Vagina (tissue), 2 donors: ENCODE measurements at regions not wholly inside any gene's neighbourhood (a gene's known extent, or its start where the extent isn't known, plus 50 kb on each side); places are given as distances from the start of the nearest gene placed in this dataset.

Experiments
- DNase-seq, 2 donors: peaks; one replicate each; pipeline ENCODE4 v3.0.0-alpha.2; 2017; ENCODE audit errors: extremely low spot score in 2 of 2
- H3K27ac ChIP-seq: fragments of 200-600 bp; sonication (generic); one replicate; pipeline ENCODE4 v1.5.1; 2019
- H3K27me3 ChIP-seq: fragments of 200-600 bp; sonication (generic); one replicate; pipeline ENCODE4 v1.5.1; 2019
- H3K36me3 ChIP-seq, 2 donors: fragments of 200-600 bp; sonication (generic); one replicate each; pipeline ENCODE4 v1.5.1; 2017 to 2019
- H3K4me1 ChIP-seq: fragments of 200-600 bp; sonication (generic); one replicate; pipeline ENCODE4 v1.5.1; 2019
- H3K4me3 ChIP-seq, 2 donors: fragments of 200-600 bp; sonication (generic); 1 replicate in 1 of 2; 2 replicates in 1 of 2; pipeline ENCODE4 v1.5.1; 2016 to 2019
- H3K9me3 ChIP-seq: fragments of 200-600 bp; sonication (generic); one replicate; pipeline ENCODE4 v1.5.1; 2019
- POLR2A ChIP-seq, 2 donors: fragments of 450-650 bp; IDR thresholded peaks; one replicate each; pipeline ENCODE4 v1.6.1; 2017; ENCODE audit warnings: antibody characterized with exemption in 2 of 2, mild to moderate bottlenecking in 2 of 2, moderate library complexity in 2 of 2
- POLR2AphosphoS5 ChIP-seq, 2 donors: sonication (generic); formaldehyde crosslinking; IDR thresholded peaks; one replicate each; pipeline ENCODE4 v1.9.0; 2017; ENCODE audit warnings: antibody characterized with exemption in 2 of 2, mild to moderate bottlenecking in 2 of 2, low read depth in 1 of 2; ENCODE audit not compliant: insufficient read depth in 1 of 2
- intact Hi-C: fragments of 100-400 bp; cut with DNase I; formaldehyde crosslinking; loops from one replicate; pipeline ENCODE4 v1.15.1; 2023
- TF ChIP-seq, protein P1 (sequence below), 3 experiments: fragments of 450-650 bp in 2 of 3; fragments of 200-600 bp in 1 of 3; sonication (generic) in 1 of 3; IDR thresholded peaks; one replicate each; pipeline ENCODE4 v1.5.1; 2017 to 2019; ENCODE audit warnings: antibody characterized with exemption in 3 of 3, mild to moderate bottlenecking in 2 of 3, moderate library complexity in 2 of 3

- Histone ChIP-seq H3K27me3 (no peaks in the 10 kb centered on the region), H3K9me3 (no peaks in the 10 kb centered on the region), H3K27ac (no peak overlapping the region), H3K4me1 (no peaks in the 10 kb centered on the region), H3K4me3 (no peak overlapping the region), H3K36me3 (no peaks in the 10 kb centered on the region)
- intact Hi-C loops, result no loop called here
- DNase-seq, result no peak
- TF ChIP-seq, protein P1, sequence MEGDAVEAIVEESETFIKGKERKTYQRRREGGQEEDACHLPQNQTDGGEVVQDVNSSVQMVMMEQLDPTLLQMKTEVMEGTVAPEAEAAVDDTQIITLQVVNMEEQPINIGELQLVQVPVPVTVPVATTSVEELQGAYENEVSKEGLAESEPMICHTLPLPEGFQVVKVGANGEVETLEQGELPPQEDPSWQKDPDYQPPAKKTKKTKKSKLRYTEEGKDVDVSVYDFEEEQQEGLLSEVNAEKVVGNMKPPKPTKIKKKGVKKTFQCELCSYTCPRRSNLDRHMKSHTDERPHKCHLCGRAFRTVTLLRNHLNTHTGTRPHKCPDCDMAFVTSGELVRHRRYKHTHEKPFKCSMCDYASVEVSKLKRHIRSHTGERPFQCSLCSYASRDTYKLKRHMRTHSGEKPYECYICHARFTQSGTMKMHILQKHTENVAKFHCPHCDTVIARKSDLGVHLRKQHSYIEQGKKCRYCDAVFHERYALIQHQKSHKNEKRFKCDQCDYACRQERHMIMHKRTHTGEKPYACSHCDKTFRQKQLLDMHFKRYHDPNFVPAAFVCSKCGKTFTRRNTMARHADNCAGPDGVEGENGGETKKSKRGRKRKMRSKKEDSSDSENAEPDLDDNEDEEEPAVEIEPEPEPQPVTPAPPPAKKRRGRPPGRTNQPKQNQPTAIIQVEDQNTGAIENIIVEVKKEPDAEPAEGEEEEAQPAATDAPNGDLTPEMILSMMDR (IDR thresholded peaks at IDR 0.05), result no peak
- TF ChIP-seq POLR2AphosphoS5 (IDR thresholded peaks at IDR 0.05; ENCODE audit: insufficient read depth in 1 of 2, low read depth in 1 of 2), result no peak
- TF ChIP-seq POLR2A (IDR thresholded peaks at IDR 0.05), result no peak
Measured at GRCh38 chr9:30519756-30520155, 1864.7 kb upstream of the ACO1 start.

DNA sequence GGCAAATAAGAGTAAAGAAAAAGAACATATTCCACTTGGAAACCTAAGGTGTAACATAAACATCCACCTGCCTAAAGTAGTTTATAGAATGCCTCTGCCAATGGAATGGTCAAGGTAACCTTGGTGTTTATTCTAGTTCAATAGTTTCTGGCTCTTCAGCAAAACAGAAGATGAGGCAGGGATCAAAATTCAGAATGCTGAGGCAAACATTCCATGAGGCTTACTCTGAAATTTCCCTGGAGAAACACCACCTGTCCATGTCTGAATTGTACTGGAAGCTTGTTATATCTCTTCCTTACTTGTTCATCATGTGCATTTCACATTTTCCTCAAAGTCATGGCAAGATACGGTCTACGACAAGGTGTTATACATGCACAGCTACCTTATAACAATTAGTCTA, 1862.4 kb upstream of the ACO1 start:
- no peaks in the 10 kb centered on the region for H3K36me3 ChIP-seq
- TF ChIP-seq POLR2A (IDR thresholded peaks at IDR 0.05) (no peak), POLR2AphosphoS5 (IDR thresholded peaks at IDR 0.05; ENCODE audit: insufficient read depth in 1 of 2, low read depth in 1 of 2) (no peak)
- TF ChIP-seq, protein P1 (IDR thresholded peaks at IDR 0.05), result no peak
- intact Hi-C loops, result no loop called here
- H3K27me3 ChIP-seq, result no peaks in the 10 kb centered on the region
- H3K4me1 ChIP-seq, result no peaks in the 10 kb centered on the region
- no peaks in the 10 kb centered on the region for H3K9me3 ChIP-seq
- H3K4me3 ChIP-seq, result no peak overlapping the region
- H3K27ac ChIP-seq, result no peak overlapping the region
- DNase-seq, result no peak

- no peak overlapping the region for H3K27ac ChIP-seq
- TF ChIP-seq POLR2AphosphoS5 (IDR thresholded peaks at IDR 0.05; ENCODE audit: insufficient read depth in 1 of 2, low read depth in 1 of 2) (no peak), POLR2A (IDR thresholded peaks at IDR 0.05) (no peak)
- TF ChIP-seq, protein P1 (IDR thresholded peaks at IDR 0.05), result no peak
- H3K36me3 ChIP-seq, result no peaks in the 10 kb centered on the region
- H3K4me3 ChIP-seq, result no peak overlapping the region
- intact Hi-C loops, result no loop called here
- DNase-seq, result no peak
- H3K9me3 ChIP-seq, result no peaks in the 10 kb centered on the region
- no peaks in the 10 kb centered on the region for H3K27me3 ChIP-seq
- H3K4me1 ChIP-seq, result no peaks in the 10 kb centered on the region
Measured at GRCh38 chr9:30522486-30522885, 1862.0 kb upstream of the ACO1 start.

- intact Hi-C loops, result no loop called here
- no peaks in the 10 kb centered on the region for H3K4me1 ChIP-seq
- no peak for TF ChIP-seq POLR2A (IDR thresholded peaks at IDR 0.05)
- TF ChIP-seq, protein P1 (IDR thresholded peaks at IDR 0.05), result no peak
- no peak for TF ChIP-seq POLR2AphosphoS5 (IDR thresholded peaks at IDR 0.05; ENCODE audit: insufficient read depth in 1 of 2, low read depth in 1 of 2)
Measured at GRCh38 chr9:30524311-30524710, 1860.1 kb upstream of the ACO1 start.

GRCh38 chr9:30534455-30534854, 1850.0 kb upstream of the ACO1 start:
- DNase-seq, result no peak
- no peak for TF ChIP-seq POLR2A (IDR thresholded peaks at IDR 0.05)
- no peak for TF ChIP-seq POLR2AphosphoS5 (IDR thresholded peaks at IDR 0.05; ENCODE audit: insufficient read depth in 1 of 2, low read depth in 1 of 2)
- TF ChIP-seq, protein P1 (IDR thresholded peaks at IDR 0.05), result no peak
- no peaks in the 10 kb centered on the region for H3K27me3 ChIP-seq
- no peaks in the 10 kb centered on the region for H3K9me3 ChIP-seq
- H3K27ac ChIP-seq, result no peak overlapping the region
- intact Hi-C loops, result no loop called here
- H3K4me3 ChIP-seq, result no peak overlapping the region
- no peaks in the 10 kb centered on the region for H3K36me3 ChIP-seq
- H3K4me1 ChIP-seq, result no peaks in the 10 kb centered on the region

More at GRCh38 chr9:30524311-30524710, 1860.1 kb upstream of the ACO1 start:
- DNase-seq, result no peak
- Histone ChIP-seq H3K4me3 (no peak overlapping the region), H3K27me3 (no peaks in the 10 kb centered on the region), H3K27ac (no peak overlapping the region), H3K36me3 (no peaks in the 10 kb centered on the region), H3K9me3 (no peaks in the 10 kb centered on the region)
